ENCODE measurements at regions not wholly inside any gene's neighbourhood (a gene's known extent, or its start where the extent isn't known, plus 50 kb on each side); places are given as distances from the start of the nearest gene placed in this dataset.

DNA sequence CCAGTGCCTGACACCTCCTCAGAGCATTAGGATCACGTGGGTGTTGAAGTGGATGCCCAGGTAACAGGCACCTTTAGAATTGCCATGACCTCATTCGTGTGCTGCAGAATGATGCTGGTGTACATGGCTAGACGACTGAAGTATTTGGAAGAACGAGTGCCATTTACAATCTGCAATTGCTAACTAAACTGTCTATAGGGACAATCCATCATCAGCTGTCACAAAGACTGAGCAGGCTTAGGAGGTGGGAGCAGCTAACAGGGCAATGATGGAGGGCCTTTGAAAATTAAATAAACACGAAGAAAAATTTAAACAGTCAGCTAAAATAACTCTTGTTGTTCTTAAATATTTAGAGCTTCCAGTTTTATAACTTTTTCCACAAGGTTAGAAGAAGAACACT, 375.8 kb downstream of the GADD45G start:
- DNase-seq (ENCODE audit: insufficient read length, low spot score) (no peak), FAIRE-seq (no peak)

DNA sequence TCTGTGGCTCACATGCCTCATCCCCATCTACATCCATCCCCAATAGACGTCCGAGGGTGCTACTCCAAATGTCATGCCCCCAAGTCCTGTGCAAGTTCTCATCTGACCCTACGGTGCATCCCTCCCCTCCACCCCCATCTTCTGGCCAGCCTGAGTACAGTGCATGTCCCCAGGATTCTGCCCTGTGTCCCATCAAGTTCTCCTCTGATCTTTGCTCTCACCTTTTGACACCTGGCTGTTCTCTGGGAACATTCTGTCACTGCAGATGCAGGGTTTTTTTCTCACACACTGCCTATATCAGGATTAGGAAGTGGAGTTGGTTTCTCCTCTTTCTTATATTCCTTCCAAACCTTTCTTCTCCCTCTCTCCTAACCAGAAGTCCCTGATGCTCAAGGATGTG, 377.2 kb downstream of the GADD45G start:
- FAIRE-seq (no peak), DNase-seq (ENCODE audit: insufficient read length, low spot score) (no peak)

- FAIRE-seq (no peak), DNase-seq (ENCODE audit: insufficient read length, low spot score) (no peak)
Observed at GRCh38 chr9:89983411-89983810, 378.6 kb downstream of the GADD45G start.

DNA sequence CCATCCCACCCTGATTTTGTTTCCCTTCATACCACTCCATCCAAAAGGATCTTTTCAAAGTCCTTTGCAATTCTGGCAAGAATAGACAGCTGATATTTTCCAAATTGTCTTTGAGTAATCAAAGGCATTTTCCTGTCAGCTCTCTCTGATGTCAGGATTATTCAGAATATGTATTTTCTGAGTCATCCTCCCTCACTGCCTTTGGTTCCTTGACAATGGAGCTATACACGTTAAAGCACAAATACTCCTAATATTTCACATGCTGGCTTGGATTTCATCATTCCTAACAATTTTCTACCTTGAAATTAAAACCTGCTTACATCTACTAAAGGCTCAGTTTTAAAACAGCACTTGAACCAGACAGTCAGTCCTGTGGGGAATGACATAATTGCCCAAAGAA, 379.4 kb downstream of the GADD45G start:
- FAIRE-seq (no peak), DNase-seq (ENCODE audit: insufficient read length, low spot score) (no peak)

GRCh38 chr9:89985068-89985467, 380.3 kb downstream of the GADD45G start:
- DNase-seq (ENCODE audit: insufficient read length, low spot score) (no peak), FAIRE-seq (no peak)

DNA sequence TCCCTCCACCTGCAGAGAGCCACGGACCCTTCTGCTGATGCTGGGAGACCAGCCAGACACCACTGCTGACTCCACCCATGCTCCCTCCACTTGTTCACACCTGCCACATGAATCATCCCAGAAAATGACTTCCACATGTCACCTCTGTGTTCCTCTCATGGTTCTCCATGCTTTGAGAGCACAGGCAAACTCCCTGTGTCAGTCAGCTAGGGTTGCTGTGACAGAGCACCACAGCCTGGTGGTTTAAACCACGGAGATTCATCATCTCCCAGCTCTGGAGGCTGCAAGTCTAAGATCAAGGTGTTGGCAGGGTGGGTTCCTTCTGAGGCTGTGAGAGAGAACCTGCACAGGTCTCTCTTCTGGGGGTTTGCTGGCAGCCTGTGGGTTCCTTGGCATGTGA, 381.4 kb downstream of the GADD45G start:
- DNase-seq (ENCODE audit: insufficient read length, low spot score), result no peak
- no peak for FAIRE-seq

DNA sequence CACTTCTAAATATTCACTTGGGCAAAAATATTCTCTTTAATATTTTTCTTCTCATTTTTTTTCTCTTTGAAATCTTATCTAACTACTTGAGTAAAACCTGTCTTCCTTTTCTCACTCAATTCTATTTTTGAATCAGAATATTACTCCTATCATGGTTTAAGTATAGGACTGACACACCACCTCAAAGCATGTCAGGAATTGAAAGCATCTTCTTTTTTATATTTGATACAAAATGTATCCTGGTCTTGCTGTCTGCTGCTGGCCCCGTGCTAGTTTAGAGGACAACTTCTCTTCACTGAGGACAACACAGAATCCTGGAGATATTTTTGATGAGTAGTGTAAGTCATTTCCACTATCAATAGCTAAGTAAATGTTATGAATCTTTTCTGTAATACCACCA, 383.6 kb downstream of the GADD45G start:
- FAIRE-seq, result no peak
- no peak for DNase-seq (ENCODE audit: insufficient read length, low spot score)

DNA sequence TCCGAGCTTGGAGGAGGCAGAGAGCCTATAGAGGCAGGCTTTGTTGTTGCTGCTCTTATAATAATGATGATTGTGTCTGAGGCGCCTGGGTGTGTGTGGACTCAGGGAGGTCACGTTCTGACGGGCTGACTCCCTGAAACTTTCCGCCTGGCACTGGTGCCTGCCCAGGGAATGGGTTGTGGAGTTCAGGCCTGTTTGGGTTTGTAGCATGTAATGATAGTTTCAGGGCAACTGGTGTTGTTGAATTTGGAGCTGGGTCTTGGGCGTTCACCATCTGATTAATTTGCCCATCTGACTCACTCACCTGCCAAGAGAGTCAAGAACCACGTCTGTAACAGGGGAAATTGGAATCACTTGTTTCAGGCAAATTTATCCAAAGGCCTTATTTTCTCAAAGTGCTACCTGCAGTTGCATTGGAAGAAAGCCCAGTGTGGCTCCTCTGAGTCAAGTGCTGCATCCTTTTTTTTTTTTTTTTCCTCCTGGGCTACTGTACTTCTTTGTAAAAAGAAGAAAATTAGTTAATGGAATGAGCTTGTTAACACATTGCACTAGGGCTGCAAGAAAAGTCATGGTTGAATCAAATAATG, 386.5 kb downstream of the GADD45G start:
- FAIRE-seq, result no peak
- no peak for DNase-seq (ENCODE audit: insufficient read length, low spot score)

GRCh38 chr9:89992326-89993198, 387.8 kb downstream of the GADD45G start:
- FAIRE-seq (no peak), DNase-seq (ENCODE audit: insufficient read length, low spot score) (no peak)

GRCh38 chr9:89993678-89994630, 389.1 kb downstream of the GADD45G start:
- DNase-seq (ENCODE audit: insufficient read length, low spot score) (no peak), FAIRE-seq (no peak)

DNA sequence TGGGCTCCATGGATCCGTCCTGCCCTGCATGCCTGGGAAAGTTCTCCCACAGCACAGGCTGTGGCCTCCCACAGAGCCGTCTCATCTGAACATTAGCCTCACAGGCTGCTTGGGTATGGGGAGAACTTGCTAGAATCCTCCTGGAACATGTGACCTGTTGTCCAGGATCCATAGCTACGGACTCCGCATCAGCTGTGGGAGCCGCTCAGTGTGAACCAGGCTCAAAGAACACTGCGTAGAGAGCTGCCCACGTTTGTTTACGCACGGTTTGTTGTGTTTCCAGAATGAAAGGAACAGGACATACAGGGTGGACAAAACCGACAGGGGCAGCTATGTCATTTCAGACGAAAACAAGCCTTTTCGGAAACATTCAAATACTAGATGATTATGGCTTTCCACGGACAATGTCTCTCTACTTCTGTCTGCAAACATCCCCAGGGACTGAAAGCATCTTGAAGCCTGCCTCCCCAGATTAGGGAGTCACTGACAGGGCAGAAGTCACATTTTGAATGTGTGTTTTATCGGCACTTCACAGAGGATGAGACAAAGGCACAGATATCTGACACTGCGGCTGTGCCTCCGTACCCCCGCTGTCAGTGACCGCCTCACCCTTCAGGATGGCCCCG, 390.3 kb downstream of the GADD45G start:
- FAIRE-seq (no peak), DNase-seq (ENCODE audit: insufficient read length, low spot score) (no peak)

DNA sequence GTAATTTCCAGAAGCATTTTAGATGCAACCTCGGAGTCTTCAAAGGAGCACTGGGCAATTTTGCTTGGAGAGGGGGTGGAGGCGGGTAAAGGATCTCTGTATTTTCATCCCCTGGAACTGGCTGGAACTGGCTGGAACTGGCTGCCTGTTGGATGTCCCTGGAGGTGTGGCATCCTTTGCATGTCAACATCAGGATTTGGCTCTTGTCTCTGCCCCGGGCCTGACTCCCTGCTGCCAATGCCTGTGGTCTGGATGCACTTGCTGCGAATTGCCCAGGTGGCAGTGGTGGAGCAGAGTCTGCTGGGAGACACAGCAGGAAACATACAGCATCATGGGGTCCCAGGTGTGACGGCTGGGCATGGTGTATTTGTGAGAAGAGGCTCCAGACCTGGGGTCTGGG, 391.3 kb downstream of the GADD45G start:
- no peak for FAIRE-seq

DNA sequence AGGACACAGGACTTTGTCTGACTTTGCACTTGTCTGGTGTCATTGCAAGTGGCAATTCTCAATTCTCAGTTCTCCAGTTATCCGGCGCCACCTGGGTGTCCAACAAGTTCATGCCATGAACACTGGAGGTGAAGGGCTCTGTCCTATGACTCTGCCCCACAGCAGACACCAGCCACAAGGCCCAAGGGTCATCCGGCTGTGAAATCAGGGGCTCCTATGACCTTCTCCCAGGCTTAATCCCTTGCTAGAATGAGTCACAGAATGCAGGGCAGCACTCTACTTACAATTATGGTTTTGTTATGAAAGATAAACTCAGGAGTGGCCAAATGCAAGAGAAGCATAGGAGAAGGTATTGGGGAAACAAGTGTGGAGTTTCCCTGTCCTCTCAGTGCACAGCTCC, 392.0 kb downstream of the GADD45G start:
- no peak for FAIRE-seq
- no peak for DNase-seq (ENCODE audit: insufficient read length, low spot score)

More for the DNA sequence above, 391.3 kb downstream of the GADD45G start:
- no peak for DNase-seq (ENCODE audit: insufficient read length, low spot score)

DNA sequence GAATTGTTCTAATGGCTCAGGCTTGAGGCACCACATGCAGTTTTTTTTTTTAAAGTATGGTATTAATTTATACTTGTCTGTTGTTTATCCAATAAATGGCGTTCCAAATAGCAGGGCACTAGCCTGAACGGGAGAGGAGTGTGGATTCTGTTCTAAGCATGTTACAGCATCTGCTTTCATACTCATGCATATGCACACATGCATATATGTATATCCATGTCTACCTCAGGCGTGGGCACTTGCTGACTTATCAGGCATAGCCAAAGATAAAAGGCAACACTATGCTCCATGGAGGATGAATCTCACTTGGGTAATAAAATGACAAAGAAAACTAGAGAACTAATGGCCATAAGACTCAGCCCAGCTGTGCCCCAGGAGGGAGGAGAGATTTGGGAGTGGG, 393.8 kb downstream of the GADD45G start:
- DNase-seq (ENCODE audit: insufficient read length, low spot score) (no peak), FAIRE-seq (no peak)

- no peak for FAIRE-seq
- DNase-seq (ENCODE audit: insufficient read length, low spot score), result no peak
Observed at GRCh38 chr9:89999176-89999533, 394.3 kb downstream of the GADD45G start.

DNA sequence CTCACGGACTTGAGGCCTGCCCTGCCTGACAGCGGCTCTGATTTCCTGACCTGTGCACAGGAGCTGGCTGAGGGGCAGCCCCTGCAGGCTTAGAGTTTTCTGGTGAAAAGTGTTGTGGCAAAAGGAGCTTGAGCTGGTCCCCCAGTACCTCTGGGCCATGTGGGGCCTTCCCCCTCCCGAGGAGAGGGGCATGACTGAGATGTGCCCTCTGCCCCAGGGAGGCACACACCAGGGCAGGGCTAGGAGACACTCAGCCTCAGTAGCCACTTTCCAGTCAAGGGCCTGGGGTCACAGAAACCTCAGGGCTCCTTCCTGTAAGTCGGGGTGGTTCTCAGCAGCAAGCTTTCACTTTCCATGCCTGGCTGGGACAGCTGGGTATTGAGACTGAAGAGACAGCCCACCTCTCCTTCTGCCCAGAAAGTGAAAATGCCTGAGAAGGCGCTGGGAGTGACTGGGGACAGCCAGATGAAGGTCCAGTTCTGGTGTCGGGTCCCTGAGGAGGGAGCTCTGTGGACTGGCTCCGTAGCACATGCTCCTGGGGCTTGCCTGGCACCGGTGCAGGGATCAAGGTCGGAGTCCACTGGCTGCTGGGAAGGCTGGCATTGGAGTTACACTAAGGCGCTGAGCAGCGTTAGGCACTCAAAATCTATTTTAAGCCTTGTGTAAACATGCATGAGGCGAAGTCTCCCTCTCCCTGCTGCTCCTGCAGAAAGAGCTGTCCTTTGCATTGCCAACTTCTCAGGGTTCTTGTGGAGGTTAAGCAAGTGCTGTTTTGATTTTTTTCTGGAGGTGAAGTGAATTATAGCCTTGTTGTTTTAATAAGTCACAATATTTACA, 394.9 kb downstream of the GADD45G start:
- FAIRE-seq, result peak; percentile 97

DNA sequence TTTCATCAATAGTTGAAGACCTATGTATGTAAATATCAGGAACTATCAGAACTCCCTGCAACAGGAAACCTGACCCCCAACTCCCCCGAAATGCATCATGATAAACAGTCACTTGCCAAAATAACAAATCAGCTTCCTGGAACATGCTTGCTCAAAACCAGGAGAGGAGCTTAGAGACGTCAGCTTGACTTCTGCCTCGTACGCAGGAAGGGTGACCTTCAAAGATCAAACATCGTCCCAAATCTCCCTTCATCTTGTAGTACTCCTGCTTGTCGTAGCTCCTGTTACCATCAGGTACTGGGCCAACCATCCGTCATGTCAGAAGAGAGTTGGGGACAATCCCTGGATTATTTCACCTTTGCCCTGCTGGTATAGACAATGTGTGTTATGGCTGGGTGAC, 396.1 kb downstream of the GADD45G start:
- FAIRE-seq, result peak; percentile 52
- no peak for DNase-seq (ENCODE audit: insufficient read length, low spot score)

More for the DNA sequence above, 394.9 kb downstream of the GADD45G start:
- DNase-seq (ENCODE audit: insufficient read length, low spot score), result peak; percentile 91

DNA sequence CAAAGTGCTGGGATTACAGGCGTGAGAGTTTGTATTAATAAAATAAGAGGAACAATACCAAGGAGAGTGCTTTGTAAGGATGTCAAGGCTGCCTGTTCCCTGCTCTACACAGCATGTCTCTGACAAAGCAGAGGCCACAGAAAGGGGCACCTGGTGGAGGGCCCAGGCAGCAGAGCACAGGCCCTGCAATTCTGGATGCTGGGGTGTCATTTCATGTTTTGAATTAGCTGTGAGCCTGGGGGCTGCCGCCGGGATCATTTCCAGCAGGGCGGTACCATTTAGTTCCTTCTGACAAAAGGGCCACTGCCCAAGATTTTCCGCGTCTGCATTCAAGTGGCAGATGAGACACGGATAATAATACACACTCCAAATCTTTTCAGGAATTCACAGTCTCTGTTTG, 396.9 kb downstream of the GADD45G start:
- DNase-seq (ENCODE audit: insufficient read length, low spot score), result no peak
- FAIRE-seq, result no peak

DNA sequence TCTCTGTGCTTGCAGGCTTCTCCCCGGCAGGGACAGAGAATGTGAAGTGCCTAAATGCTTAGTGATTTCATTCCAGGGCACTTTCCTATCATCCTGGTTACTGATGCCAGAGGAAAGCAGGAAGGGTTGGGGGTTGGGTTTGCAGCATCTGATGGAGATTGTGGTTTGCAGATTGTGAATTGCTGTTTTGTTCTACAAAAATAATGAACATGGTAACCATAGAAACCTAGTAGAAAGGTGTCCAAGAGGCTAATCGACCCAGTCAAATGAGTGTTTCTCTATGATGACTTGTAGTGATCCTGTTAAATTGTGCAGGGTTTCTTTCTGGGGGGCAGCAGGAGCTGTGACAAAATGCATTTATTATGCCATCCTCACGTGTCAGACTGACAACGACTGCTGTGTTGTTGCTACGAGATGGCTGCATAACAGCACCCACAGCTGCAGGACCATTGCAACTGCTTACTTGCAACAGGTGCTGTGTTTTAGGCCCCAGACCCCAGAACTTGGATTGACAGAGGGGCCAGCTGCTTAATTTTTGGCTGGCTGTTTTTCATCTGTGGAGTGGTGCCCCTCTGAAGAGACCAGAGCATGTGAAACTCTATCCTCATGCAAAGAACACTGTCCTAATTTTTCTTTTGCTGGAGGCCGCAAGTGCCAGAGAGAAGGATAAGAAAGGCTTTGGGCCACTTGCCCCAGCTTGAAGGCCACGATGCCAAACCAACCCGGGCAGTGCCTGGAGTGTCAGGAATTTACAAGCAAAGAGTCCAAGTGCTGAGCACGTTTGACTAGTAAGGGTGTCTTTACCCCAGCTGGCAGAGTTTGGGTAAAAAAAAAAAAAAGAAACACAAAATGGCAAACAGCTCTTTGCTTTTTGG, 397.8 kb downstream of the GADD45G start:
- no peak for FAIRE-seq
- DNase-seq (ENCODE audit: insufficient read length, low spot score), result no peak
